ENCODE measurements at regions not wholly inside any gene's neighbourhood (a gene's known extent, or its start where the extent isn't known, plus 50 kb on each side); places are given as distances from the start of the nearest gene placed in this dataset.

- CTCF ChIA-PET, result no interaction called here
- DNase-seq (ENCODE audit: extremely low spot score), result no peak
- TF ChIP-seq, protein P1, sequence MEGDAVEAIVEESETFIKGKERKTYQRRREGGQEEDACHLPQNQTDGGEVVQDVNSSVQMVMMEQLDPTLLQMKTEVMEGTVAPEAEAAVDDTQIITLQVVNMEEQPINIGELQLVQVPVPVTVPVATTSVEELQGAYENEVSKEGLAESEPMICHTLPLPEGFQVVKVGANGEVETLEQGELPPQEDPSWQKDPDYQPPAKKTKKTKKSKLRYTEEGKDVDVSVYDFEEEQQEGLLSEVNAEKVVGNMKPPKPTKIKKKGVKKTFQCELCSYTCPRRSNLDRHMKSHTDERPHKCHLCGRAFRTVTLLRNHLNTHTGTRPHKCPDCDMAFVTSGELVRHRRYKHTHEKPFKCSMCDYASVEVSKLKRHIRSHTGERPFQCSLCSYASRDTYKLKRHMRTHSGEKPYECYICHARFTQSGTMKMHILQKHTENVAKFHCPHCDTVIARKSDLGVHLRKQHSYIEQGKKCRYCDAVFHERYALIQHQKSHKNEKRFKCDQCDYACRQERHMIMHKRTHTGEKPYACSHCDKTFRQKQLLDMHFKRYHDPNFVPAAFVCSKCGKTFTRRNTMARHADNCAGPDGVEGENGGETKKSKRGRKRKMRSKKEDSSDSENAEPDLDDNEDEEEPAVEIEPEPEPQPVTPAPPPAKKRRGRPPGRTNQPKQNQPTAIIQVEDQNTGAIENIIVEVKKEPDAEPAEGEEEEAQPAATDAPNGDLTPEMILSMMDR (IDR thresholded peaks at IDR 0.05; ENCODE audit: control extremely low read depth, extremely low read depth, low read depth, missing control alignments), result no peak
- POLR2A ChIA-PET, result no interaction called here
Observed at GRCh38 chr5:30891660-30892059, 301.8 kb upstream of the CDH6 start.

DNA sequence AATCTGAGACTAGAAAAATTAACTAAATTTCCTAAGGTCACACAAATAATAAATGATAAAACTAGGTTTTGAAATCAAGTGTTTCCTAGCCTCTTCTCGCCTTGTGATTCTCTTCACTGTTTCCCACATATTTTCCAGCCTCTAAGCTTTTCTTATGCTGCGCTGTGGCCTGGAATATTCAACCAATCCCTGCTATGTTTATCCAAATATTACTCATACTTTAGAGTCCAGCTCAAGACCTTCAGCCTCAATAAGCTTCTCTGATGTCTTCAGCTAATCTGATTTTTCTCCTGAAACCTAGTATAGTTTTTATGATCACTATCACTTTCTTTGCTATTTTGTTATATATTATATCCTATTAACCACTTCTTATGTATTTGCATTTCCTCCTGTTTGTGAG lies 303.1 kb upstream of the CDH6 start:
- TF ChIP-seq, protein P1 (IDR thresholded peaks at IDR 0.05; ENCODE audit: control extremely low read depth, extremely low read depth, low read depth, missing control alignments), result no peak
- ChIA-PET CTCF (no interaction called here), POLR2A (no interaction called here)
- no peak for DNase-seq (ENCODE audit: extremely low spot score)

- ChIA-PET POLR2A (no interaction called here), CTCF (no interaction called here)
- TF ChIP-seq, protein P1 (IDR thresholded peaks at IDR 0.05; ENCODE audit: control extremely low read depth, extremely low read depth, low read depth, missing control alignments), result no peak
- no peak for DNase-seq (ENCODE audit: extremely low spot score)
Observed at GRCh38 chr5:30880514-30880913, 313.0 kb upstream of the CDH6 start.

- no peak for DNase-seq (ENCODE audit: extremely low spot score)
- TF ChIP-seq, protein P1 (IDR thresholded peaks at IDR 0.05; ENCODE audit: control extremely low read depth, extremely low read depth, low read depth, missing control alignments), result no peak
- CTCF ChIA-PET, result no interaction called here
- POLR2A ChIA-PET, result no interaction called here
Observed at GRCh38 chr5:30879887-30880286, 313.6 kb upstream of the CDH6 start.

- POLR2A ChIA-PET, result no interaction called here
- TF ChIP-seq, protein P1 (IDR thresholded peaks at IDR 0.05; ENCODE audit: control extremely low read depth, extremely low read depth, low read depth, missing control alignments), result no peak
- no peak for DNase-seq (ENCODE audit: extremely low spot score)
- CTCF ChIA-PET, result no interaction called here
Observed at GRCh38 chr5:30878746-30879145, 314.7 kb upstream of the CDH6 start.

DNA sequence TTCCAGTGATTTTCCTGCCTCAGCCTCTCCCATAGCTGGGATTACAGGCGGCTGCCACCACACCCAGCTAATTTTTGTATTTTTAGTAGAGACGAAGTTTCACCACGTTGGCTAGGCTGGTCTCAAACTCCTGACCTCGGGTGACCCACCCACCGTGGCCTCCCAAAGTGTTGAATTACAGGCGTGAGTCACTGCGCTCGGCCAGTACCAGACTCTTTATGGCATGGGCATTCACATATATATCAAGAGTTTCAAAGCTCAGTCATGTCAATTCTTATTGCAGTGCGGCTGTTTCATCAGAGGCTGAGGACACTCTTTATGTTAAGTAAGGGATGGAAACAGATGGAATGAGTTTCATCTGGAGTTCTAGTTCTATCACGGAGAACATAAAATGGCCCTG lies 315.2 kb upstream of the CDH6 start:
- POLR2A ChIA-PET, result no interaction called here
- CTCF ChIA-PET, result no interaction called here
- TF ChIP-seq, protein P1 (IDR thresholded peaks at IDR 0.05; ENCODE audit: control extremely low read depth, extremely low read depth, low read depth, missing control alignments), result no peak
- DNase-seq (ENCODE audit: extremely low spot score), result no peak

Measured in GM10248 (cell line).